ENCODE measurements at regions not wholly inside any gene's neighbourhood (a gene's known extent, or its start where the extent isn't known, plus 50 kb on each side); places are given as distances from the start of the nearest gene placed in this dataset.

GRCh38 chr11:80420374-80420773 is 979.5 kb upstream of the TENM4 start:
- TF ChIP-seq, protein P1, sequence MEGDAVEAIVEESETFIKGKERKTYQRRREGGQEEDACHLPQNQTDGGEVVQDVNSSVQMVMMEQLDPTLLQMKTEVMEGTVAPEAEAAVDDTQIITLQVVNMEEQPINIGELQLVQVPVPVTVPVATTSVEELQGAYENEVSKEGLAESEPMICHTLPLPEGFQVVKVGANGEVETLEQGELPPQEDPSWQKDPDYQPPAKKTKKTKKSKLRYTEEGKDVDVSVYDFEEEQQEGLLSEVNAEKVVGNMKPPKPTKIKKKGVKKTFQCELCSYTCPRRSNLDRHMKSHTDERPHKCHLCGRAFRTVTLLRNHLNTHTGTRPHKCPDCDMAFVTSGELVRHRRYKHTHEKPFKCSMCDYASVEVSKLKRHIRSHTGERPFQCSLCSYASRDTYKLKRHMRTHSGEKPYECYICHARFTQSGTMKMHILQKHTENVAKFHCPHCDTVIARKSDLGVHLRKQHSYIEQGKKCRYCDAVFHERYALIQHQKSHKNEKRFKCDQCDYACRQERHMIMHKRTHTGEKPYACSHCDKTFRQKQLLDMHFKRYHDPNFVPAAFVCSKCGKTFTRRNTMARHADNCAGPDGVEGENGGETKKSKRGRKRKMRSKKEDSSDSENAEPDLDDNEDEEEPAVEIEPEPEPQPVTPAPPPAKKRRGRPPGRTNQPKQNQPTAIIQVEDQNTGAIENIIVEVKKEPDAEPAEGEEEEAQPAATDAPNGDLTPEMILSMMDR (conservative IDR thresholded peaks at IDR 0.05; ENCODE audit: low read depth, low read length) = no peak
- TF ChIP-seq CEBPB (IDR thresholded peaks at IDR 0.05; ENCODE audit: low read depth, low read length) (no peak), RAD21 (IDR thresholded peaks at IDR 0.05; ENCODE audit: low read length) (no peak), MXI1 (IDR thresholded peaks at IDR 0.05; ENCODE audit: borderline replicate concordance, low read depth, low read length) (no peak), POLR2A (IDR thresholded peaks at IDR 0.05; ENCODE audit: low read depth, low read length) (no peak), MAFK (IDR thresholded peaks at IDR 0.05; ENCODE audit: low read depth, low read length) (no peak), BHLHE40 (IDR thresholded peaks at IDR 0.05; ENCODE audit: low read depth, low read length) (no peak), RCOR1 (IDR thresholded peaks at IDR 0.05; ENCODE audit: insufficient replicate concordance, low read length) (no peak), FOS (IDR thresholded peaks at IDR 0.05; ENCODE audit: low read depth, low read length) (no peak), NFE2L2 (IDR thresholded peaks at IDR 0.05; ENCODE audit: low read depth, low read length) (no peak), RFX5 (IDR thresholded peaks at IDR 0.05; ENCODE audit: low read depth, low read length) (no peak), ELK1 (IDR thresholded peaks at IDR 0.05; ENCODE audit: borderline replicate concordance, low read depth, low read length) (no peak), SMC3 (IDR thresholded peaks at IDR 0.05; ENCODE audit: low read depth, low read length) (no peak)
